M059J (cell line): ENCODE measurements at regions not wholly inside any gene's neighbourhood (a gene's known extent, or its start where the extent isn't known, plus 50 kb on each side); places are given as distances from the start of the nearest gene placed in this dataset.

Experiments
- DNase-seq: peaks from one replicate; pipeline ENCODE4 v3.0.0-alpha.2; 2012; ENCODE audit warnings: low read depth

DNA sequence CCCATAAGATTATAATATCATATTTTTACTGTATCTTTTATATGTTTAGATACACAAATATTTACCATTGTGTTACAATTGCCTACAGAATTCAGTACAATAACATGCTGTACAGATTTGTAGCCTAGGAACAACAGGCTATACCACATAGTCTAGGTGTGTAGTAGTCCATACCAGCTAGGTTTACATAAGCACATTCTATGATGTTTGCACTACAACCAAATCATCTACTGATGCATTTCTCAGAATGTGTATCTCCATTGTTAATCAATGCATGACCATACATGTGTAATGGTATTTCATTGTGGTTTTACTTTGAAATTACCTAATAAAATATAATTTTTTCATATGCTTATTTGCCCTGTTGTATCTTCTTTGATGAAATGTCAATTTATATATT lies 288.1 kb upstream of the PCDH10 start:
- no peak for DNase-seq

DNA sequence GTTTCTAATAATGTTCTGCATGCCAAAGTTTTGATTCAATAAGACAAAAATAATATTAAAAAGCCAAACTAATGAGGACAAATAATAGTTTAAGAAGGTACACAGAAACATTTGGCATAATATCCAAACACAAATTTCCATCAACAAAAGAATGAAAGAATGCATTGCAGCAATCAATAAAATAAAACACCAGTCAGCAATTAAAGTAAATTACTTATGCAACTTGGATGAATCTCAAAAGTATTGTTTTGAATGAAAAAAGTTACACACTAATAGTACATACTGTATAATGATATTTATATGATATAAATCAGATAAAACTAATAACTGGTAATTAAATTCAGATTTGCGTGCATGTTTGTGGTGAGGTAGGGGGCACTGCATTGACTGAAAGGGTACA lies 285.5 kb upstream of the PCDH10 start:
- DNase-seq: no peak

DNA sequence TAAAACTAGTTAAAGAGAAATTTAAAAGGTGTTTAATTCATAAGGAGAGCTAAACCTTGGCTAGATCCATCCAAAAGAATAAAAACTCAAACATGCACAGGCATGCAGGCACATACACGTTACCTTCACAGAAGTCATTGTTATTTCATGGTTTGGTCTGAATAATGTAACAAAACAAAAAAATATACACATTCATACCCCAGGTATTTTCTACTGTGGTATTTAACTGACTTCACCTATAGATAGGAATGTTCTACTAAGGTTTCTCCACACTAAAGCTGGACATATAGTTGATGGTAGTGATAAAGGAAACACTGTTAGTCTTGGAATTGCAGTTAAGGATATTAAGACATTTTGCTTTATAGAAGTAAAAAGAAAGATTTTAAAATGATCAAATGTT lies 283.6 kb upstream of the PCDH10 start:
- no peak for DNase-seq

DNA sequence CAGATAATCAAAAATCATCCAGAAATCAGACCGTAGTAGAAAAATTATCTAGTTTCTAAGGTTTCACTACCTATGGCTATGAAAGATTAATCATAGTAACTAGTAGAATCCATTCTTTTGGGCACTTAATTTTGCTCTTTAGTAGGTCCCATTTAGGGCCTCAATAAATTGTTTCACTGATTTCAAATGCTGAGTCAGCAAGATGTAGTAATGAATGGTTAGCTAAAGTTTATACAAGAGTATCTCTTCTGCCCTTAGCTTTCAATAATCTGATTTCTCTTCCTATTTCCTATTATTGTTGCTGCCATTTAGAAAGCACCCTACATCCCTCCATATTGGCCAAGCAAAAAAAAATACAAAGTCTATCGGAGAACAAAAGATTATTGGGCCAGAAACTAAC lies 283.2 kb upstream of the PCDH10 start:
- DNase-seq: no peak

DNA sequence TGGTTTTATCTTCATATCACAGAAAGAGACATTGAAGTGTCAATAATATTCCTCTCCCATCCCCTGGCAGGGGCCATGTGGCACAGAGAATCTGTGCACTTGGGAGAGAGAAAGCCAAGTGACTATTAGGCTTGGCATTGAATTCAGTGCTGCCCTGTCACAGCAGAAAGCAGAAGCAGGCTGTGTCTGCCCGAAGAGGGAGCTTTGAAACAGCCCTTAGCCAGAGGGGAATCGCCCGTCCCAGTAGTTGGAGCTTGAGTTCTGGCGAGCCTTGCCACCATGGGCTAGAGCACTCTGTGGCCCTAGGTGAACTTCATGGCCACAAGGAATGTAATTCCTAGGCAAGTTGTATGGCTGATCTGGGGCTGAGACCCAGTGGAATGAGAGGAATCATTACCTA lies 282.5 kb upstream of the PCDH10 start:
- no peak for DNase-seq

DNA sequence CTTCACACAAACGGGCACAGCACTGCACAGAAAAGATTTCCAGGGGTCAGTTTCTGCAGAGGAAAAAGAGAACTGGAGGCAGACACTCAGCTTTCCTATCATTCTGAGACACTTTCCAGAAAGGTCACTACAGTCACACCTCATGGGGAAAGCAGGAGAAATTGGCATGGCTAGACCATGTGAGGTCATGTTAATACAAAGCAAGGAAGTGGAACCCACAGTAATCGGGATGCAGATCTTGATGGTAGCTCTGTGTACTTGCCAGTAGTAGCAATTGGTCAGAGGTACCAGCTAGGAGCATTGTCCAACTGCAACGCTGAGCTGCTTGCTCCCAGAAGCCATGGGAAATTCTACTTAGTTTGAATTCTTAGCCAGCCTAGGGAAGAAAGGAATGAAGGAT lies 255.3 kb upstream of the PCDH10 start:
- no peak for DNase-seq

DNA sequence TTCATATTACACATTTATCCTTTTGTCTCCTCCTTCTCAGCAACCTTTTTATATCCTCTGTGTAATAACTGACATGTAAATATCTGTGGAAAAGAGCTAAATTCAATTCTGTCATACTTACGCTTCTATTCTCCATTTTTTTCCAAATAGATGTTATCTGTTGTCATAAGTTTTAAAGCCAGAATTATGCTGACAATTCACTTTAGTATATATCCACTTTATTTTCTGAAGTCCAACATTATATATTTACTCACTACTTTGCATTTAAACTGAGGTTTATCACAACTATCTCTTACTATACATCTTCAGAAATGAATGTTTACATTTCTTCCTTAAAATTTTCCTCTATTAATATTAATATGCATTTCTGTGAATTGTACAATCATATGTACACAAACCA lies 247.9 kb upstream of the PCDH10 start:
- DNase-seq: no peak

DNA sequence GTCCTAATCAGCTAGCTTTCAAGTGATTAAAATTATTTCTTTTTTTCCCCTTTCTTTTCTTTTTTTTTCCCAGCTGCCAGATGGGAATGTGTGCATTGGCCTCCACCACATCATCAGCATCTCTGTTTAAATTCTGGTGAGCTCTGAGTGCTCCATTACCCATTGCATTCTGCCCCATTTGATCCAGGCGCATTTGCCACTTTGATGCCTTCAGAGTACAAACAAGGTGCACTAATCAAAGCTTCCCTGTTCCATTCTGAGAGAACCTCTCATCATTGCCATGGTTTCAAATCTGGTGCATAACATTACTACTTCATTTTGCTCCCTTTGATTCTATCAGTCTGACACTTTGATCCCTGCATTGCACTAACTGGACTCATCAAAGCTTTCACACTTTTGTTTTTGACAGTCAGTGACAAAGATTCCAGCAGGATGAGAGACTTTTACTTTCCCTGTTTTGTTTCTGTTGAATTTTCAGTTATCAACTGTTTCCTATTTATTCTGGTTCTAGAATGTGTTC lies 238.8 kb upstream of the PCDH10 start:
- DNase-seq: no peak

DNA sequence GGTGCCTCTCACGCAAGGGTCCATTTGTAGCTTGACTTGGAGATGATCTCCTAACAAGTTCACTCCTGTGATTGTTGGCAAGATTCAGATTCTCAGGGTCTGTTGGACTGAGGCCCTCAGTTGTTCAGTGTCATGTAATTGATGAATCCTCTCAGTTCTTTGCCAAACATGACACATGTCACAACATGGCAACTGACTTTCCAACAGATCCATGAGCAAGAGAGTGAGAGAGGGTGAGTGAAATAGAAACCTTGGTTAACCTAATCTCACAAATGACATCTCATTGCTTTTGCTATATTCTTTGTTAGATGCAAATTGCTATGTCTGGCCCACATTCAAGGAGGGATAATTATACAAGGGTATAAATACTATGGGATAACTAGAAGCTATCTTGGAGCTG lies 231.0 kb upstream of the PCDH10 start:
- no peak for DNase-seq

DNA sequence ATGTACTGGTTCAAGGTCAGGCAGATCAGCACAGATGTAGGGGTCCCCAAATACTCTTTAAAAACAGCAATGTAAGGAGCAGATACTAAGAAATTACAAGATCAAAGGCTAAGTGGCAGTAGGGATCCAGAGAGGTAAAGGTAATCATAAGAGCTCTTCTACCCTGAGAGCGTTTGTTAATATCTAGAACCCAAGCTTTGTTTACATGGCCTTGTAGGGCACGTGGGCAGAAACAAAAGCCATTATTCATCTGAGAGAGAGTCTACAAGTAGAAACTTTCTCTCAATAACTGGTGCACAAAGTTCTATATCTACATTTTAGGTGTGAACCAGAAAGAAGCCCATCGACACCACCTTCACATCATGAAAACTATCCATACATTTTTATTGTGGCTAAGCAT lies 225.6 kb upstream of the PCDH10 start:
- DNase-seq: no peak

DNA sequence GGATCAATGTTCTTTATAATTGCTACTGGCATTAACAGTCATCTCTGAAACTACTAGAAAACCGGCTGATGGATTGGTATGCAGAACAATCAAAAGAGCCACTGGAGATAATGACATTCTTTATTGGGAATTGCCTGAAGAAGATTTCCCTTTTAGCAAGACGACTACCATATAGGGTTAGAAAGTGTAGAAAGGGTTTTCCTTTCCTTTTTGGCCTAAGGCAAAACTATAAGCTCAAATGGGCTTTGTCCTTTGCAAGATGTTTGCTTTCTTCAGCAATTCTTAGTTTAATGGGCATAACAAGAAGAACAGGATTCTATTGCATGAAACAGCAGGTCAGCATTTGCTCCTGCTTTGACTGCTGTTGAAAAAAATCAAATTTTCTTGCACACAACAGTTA lies 214.2 kb upstream of the PCDH10 start:
- DNase-seq: no peak

DNA sequence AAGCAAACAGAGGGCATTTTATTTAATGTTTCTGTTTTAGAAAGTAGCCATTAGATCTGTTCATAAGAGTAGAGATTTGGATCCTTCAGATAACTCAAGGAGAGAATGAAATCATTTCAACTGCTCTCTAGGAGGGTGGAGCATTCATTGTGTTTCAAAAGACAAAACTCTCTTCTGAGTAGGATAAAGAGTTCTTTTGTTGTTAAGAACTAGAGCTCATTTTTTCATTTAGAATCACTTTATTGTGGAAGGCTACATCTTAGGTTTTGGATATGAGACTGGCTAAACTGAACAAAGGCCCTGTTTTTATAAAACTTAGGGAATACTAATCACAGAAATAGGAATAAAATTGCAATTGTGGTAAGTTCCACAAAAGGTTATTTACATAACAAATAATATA lies 193.9 kb upstream of the PCDH10 start:
- DNase-seq: no peak

DNA sequence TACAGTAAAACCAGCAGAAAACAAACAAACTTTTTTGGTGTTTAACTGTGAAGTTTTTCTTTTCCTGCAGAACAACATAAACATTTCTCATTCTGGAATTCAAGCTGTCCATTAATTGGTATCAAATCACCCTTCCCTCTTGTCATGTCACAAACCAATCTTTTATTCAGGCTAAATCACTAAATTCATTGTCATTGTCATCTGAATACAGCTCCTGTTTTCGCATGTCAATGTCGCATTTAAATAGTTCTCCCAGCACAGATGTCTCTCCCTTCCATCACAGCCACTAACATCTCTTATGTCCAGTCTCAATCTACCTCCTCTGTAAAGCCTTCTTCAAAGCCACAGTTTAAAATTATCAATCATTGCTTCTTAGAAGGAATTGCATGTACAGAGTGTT lies 192.1 kb upstream of the PCDH10 start:
- DNase-seq: no peak

DNA sequence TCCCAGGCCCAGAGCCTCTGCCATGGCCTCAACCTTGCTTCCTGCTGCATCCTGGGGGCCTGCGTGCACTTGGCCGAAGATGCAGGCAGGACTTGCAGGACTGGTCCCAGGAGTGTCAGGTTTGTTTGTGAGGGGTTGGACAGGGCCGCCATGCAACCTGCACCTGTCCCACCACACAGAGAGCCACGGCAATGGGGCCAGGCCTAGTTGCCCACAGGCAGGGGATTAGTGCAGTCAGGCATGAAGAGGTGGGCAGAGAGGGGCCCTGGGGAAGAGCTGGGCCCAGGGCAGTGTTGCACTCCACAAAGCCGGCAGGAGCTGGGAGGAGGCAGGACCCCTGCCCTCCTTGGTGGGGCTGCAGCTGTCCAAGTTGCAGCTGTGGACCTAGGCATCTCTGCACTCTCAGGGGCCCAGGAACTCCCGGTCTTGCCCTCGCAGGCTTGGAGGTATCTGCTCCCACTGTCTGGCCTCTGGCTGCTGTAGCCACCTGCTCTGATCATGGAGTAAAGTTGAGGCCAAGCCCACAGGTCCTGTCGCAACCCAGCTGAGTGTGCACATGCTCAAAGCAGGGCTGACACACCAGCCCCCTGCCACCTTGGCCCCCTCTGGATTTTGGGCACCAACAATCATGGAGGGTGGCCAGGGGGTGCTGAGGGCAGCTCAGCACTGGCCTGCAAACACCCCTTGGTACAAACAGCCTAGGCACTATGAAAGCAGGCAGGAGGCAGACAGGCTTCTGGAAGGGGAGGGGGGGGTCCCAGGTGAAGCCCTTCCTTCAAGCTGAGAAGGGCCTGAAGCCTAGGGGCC lies 190.4 kb upstream of the PCDH10 start:
- DNase-seq: no peak

DNA sequence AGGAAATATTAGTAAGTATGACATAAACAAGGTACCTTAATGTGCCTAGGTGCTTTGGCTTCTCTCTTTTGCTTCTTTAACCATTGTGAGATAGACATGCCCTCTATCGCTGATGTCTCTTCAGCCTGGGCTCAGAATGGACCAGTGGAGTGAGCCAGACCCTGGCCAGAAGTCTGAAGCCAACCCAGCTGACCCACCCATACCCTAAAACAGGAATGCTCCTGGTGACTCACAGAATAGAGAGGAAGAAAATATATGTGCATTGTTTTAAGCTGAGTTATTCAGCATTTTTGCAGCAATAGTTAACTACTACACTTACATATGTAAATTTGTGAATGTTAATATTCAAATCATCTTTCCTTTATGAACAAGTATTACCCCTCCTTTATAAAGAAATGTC lies 167.5 kb upstream of the PCDH10 start:
- no peak for DNase-seq

DNA sequence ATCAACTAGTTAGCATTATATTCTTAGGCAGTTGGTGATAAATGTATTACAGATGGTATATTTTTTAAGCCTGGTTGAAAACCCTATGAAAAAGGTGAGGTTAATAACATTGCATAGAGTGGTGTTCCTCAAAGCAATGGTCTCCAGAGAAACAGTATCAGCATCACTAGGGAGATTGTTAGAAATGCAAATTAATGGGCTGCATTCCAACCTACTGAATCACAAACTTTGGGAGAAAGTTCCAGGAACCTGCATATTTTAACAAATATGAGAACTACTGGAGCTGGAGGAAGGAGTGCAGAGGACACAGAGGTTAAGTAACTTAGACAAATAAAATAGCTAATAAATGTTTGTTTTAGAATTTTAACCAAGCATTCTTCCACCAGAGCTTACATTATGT lies 166.9 kb upstream of the PCDH10 start:
- peak; percentile 9 for DNase-seq

DNA sequence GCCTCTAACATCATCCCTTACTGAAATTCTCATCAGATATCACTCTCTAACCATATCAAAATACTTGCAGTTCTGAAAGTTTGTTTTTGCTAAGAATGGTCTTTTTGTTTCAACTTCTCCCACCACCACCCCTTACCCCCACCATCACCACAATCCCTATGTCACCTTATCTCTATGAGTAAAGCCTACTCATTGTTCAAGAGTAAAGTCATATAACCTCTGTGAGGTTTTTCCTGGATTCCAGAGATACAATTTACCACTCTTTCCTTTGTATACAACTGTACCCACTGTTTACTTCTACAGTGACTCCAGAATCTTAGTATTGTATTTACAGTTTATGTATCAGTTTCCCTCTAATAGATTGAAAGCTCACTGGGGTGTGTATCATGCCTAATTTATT lies 158.0 kb upstream of the PCDH10 start:
- no peak for DNase-seq

DNA sequence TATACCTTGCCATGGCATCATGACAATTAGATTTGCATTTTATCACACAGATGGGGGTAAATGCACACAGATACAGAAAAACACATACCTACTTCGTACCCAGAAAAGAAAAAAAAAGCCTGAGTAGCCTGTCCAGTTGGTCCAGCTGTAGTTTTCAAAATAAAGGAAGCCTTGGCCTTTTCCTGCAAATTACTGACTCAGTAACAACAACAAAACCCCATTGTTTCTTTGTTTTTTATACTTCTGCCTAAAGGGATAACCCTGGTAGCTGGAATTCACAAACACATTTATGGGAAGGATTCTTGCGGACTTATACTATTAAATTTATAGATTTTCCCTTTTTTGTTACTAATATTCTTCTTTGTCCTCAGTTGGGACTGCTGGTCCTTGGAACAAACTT lies 156.4 kb upstream of the PCDH10 start:
- no peak for DNase-seq

DNA sequence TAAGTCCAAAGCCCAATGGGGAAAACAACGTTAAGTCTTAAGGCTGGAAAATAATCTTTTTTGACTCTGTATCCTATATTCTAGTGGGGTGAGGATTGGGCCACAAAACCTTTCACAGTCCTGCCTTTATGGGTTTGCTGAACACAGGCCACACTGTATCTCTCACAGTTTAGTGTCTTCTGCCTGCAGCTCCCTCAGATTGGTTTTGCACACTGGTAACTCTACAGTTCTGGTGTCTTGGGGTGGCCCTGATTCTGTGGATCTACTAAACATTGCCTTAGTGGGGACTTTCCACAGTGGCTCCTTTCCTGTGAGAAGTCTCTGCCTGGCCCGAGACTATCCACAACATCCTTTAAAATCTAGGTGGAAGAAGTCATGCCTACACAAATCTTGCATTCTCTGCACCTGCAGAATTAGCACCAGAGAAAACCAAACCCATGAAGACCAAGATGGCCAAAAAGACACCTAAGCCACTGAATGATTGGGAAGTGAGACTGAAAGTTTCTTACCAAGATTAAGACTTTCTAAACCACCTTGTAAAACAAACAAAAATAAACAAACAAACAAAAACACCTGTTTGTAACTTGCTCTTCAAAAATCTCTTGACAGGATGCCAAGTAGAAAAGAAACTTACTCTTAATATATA lies 150.4 kb upstream of the PCDH10 start:
- DNase-seq: no peak

DNA sequence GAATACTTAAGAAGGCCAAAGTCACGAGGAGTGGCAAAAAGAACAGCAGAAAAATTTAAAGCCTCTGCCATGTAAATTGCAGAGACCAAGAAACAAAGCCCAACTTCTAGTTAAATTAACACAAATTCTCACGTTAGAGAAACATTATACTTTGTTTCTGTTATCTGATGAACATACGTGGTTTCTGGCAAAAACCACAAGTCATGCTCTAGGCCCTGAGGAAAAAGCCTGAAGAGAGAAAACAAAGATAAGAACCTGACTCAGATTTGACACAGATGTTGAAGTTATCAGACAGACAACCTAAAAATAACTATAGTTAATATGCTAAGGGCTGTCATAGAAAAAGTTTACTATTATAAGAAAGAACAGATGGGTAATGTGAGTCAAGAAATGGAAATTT lies 149.1 kb upstream of the PCDH10 start:
- DNase-seq: peak; percentile 12

DNA sequence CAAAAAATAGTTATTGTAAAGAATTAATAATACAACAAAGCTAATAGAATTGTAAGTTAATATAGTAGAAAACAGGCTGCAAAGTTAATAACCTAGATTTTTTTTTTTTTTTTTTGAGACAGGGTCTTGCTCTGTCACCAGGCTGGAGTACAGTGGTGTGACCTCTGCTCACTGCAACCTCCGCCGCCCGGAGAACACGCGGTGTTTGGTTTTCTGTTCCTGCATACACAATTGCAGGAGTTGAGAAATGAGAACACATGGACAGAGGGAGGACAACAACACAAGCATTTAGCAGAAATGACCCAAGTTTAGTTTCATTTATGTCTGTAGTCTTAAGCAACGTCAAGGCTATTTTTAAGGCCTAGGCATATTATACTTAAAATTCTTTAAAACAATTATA lies 145.9 kb upstream of the PCDH10 start:
- DNase-seq: no peak

DNA sequence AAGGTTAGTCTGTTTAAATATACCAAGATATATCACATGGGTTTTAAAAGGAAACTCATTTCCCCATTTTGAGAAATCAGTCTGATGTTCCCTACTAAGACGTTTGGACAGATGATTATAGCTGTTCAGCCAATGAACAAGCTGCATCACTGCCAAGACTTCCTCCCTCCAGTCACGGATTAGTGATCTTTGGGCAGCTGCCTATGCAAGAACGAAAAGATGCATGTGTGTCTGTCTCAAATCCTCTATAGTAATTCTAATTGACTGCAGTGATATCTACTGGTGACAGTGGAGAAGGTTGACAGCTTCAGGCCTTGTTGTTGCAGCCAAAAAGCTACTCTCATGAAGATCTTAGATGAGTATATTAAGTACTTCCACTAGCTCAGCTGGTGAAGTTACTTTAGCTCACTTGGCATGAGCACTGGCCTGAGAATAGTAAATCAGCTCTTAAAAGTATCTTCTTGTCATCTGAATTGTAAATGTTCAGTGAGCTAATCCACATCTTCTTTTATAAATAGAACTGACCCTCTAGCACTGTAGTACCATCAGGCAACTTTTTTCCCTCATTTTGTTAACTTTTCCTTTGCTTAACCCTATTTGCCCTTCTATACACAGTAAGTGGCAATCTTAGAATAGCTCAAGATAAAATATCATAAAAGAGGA lies 134.5 kb upstream of the PCDH10 start:
- no peak for DNase-seq

DNA sequence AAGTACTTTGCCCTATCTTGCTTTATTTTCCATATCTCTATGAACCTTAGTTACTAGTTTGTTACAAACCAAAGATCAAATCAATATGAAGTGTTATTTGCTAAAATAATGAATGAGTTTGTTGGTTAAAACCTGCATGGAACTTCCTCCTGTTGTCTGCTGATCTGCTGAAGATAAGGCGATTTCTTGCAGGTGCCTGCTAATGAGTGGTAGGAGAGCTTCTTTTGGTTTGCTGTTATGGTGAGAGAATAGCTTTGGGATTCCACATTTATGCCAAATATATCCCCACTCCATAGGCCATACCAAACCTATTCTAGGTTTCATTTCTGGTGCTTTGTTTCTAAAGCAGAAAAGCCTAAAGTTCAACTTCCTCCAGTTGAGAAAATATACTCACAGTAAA lies 103.8 kb upstream of the PCDH10 start:
- DNase-seq: no peak
